ENCODE measurements at regions not wholly inside any gene's neighbourhood (a gene's known extent, or its start where the extent isn't known, plus 50 kb on each side); places are given as distances from the start of the nearest gene placed in this dataset.

- DNase-seq, result no peak
Observed at GRCh38 chr1:88029899-88030298, 654.2 kb upstream of the PKN2 start.

DNA sequence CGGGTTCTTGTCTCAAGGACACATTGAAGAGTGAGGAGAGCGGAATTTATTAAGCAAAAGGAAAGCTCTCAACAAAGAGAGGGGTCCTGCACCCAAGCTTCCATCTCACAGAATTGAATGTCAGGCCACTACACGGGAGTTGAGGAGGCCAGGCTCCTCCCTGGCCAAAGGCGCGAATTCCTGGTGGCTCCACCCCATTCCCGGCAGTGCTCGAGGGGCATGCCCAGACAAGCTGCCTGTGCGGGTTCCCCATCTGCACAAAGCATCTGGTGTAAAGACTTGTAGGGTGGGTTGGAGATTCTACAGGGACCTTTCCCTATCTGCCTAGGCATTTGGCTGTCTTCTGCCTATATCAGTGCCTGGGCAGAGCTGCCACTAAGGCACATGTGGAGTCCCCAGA, 648.5 kb upstream of the PKN2 start:
- DNase-seq, result no peak

DNA sequence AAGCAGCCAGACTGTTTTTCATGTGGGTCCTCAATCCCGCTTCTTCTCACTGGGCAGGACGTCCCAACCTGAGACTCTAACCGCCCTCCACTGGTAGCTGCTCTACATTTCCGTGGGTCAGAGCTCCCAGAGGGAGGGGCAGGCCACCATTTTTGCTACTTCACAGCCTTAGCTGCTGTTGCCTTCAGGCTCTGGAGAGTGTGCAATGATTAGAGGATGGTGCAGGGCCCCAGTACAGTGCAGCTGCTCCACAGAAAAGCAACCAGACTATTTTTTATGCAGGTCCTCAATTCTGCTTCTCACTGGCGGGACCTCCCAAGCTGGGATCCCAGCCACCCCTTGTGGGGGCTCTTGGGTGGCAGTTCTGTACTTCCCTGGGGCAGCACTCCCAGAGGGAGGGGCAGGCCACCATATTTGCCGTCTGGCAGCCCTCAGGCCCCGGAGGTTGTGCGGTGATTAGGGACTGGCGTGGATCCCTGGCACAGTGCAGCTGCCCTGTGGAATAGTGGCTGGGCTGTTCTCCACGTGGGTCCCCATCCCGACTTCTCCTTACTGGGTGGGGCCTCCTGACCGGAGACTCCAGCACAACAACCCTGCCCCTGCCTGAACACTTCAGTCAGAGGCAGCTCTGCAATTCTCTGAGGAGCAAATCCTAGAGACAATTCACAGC, 647.6 kb upstream of the PKN2 start:
- DNase-seq, result no peak

DNA sequence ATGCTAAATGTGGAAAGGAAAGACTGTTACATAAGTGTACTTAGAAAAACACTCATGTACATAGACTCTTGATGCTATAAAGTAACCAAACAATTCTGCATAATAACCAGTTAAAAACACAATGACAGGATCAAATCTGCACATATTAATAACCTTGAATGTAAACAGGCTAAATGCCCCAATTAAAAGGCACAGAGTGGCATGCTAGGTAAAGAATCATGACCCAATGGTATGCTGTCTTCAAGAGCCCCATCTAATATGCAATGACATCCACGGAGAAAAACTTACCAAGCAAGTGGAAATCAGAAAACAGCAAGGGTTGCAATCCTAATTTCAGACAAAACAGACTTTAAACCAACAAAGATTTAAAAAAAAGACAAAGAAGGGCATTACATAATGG, 644.8 kb upstream of the PKN2 start:
- no peak for DNase-seq

DNA sequence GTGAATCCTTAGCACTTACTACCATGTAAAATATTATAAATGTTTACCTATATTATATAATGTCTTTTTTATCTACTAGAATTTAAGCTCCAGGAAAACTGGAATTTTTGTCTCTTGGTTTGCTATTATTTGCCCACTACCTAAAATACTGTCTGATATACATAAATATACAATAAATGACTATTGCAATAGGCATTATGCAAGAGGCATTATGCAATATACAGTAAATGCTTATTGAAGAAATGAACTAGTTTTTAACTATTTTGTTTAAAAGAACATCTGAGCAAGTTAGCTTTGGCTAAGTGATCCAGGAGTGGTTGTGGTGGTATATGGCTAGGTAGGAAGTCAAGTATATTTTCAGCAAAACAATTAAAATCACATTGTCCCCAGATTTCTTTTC, 640.2 kb upstream of the PKN2 start:
- DNase-seq, result no peak

- no peak for DNase-seq
Observed at GRCh38 chr1:88052167-88052566, 631.9 kb upstream of the PKN2 start.

- no peak for DNase-seq
Observed at GRCh38 chr1:88053065-88053464, 631.0 kb upstream of the PKN2 start.

DNA sequence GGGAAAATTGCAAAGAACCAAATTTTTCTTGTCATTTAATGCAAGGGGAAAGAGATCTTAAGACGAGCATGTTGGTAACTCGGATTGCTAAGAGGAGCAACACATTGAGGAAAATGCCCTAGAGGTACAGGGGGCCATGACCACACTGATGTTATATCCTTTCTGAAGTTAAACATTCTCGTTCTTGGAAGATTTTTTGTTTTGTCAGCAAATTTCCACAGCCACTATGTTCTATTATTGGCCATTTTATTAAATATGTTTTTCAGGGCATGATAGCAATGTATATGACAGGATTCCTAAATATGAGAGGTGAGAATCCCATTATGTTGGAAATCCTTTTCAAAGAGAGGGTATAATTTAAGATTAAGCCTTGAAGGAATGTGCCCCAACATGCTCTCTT, 627.2 kb upstream of the PKN2 start:
- no peak for DNase-seq

DNA sequence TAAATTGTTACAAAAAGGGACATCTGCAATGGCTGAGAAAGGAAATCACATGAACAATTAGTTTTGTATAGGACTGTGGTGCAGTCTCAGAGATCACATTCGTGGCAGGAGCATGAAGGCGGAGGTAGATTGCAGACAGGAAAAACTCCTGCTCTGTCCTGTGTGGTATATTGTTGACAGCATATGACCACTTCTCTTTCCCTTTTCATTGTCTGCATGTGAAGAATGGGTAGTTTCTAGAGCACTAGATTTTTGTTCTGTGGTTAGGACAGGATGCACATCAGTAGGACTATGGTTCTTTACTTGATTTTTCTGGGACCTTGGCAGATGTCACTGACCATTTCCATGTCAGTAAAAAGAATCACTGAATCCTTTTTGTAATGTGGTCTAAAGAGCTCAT, 625.9 kb upstream of the PKN2 start:
- no peak for DNase-seq

DNA sequence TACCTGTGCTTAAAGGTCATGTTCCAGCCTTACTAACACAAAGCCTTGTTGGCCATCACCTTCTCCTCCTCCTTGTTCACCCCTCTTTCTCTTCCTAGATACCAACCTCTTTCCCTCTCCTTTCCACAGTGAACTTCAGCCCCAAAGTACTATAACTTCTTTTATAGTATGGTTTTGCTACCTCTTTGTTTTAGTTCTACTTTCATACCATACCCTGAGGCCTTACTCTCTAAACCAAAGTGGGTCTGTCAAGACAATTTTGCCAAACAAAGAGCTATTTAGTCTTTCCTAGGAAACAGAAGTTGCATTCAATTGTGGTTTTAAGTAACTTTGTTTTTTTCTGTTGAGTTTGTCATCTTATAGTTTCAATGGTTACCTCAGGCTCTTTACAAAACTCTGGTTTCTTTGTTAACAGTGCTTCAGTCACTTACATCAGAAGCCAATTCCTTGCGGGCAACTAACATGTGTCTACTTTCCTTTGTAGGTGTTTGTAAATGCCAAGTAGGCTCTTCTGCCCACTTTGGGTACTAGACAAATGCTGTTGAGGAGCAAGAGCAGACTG, 623.9 kb upstream of the PKN2 start:
- no peak for DNase-seq

- peak; percentile 11 for DNase-seq
Observed at GRCh38 chr1:88060750-88061491, 623.2 kb upstream of the PKN2 start.

GRCh38 chr1:88061492-88062177, 622.4 kb upstream of the PKN2 start:
- DNase-seq, result peak; percentile 53

- no peak for DNase-seq
Observed at GRCh38 chr1:88062650-88063153, 621.4 kb upstream of the PKN2 start.

DNA sequence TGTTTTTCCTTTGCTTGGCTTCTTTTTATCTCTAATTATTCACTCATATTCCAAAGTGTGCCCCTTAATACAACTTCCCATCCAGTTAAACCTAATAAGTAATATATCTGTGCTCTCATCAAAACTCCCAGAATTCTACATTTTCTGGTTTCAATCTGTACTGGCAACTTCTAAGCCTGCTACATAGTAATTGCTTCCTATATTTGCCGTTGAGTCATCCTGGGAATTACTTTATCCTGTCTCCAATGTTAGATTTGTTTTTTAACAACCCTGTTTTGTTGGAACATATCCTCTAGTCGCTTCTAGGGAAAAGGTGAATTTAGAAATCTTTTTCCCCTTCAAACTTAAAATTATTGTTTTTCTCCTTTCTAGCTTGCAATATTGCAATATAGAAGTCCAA, 620.5 kb upstream of the PKN2 start:
- DNase-seq, result no peak

DNA sequence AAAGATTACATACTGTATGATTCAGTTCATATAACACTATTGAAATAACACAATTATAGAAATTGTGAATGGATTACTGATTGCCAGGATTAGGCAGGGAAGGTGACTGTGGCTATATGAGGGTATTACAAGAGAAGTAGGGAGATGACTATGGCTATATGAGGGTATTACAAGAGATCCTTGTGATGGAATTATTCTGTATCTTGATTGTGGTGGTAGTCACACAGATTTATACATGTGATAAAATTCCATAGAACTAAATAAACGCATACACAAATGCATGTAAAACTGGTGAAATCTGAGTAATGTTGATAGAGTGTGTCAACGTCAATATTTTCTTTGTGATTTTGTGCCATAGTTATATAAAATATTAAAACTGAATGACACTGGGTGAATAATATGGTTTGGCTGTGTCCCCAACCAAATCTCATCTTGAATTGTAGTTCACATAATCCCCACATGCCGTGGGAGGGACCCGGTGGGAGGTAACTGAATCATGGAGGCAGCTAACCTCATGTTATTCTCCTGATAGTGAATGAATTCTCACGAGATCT, 615.6 kb upstream of the PKN2 start:
- no peak for DNase-seq

DNA sequence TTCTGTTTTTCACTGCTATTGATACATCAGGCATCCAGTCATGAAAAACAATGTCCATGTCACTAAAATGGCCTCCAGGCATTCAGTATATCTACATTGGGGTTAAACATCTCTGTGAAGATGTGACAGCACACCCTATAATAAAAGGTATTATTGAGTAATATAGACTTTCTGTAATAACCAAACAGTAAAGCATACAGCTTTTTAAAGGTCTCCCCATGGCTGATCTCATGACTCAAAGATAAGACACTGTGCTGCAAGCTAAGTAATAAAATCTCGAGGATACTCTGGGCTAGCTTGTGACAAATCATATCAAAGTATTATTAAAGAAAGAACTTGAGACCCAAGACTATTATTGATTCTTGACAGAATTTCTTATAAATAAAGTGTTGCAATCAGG, 613.1 kb upstream of the PKN2 start:
- no peak for DNase-seq

DNA sequence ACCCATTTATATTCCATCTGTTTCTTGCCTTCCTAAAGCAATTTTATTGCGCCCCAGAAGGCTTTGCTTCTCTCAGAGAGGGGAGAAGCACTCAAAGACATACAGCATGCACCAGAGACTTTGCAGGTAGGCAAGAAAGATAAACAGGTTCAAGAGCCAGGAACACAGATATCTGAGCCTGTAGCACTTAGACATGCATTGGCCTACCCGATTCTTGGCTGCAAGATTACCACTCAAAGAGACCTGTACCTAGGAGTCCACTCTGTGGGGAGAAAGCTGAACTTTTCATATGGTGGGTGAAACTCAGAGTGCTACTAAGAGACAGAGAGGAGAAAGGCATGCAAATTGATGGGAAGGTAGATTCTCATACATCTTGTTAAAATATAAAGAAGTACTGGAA, 609.4 kb upstream of the PKN2 start:
- DNase-seq, result no peak

DNA sequence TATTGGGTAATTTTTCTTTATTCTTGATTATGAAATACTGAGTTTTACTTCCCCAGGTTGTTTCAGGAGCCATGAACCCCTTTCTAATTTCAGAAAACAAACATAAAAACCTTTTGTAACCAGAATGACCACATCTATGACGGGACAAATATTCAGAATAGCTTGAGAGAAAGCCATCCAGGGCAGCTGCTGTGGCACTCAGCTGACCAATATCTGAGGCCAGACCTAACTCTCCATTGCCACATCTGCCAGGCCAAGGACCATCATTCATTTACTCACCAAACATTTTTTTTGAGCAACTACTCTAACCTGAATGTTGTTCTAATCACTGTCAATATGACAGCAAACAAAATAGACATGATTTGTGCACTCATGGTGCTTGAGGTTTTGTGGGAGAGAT, 608.3 kb upstream of the PKN2 start:
- no peak for DNase-seq

- DNase-seq, result no peak
Observed at GRCh38 chr1:88079036-88079435, 605.0 kb upstream of the PKN2 start.

DNA sequence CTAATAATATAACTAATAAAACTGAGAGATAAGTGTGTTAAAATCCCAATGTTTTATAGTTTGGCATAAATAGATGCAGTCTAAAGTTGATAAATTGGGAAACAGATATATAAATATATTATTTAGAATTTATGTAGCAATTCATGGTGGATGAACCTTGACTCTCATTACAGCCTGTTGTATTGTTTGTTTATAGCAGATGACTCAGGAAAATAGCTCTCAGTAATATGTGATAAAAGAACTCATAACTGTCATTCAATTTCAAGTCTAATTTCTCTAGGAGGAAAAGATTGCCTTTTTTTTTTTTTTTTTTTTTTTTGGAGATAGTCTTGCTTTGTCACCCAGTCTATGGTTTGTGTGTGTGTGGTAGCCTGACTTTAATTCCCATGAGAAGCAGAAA, 603.2 kb upstream of the PKN2 start:
- DNase-seq, result no peak

DNA sequence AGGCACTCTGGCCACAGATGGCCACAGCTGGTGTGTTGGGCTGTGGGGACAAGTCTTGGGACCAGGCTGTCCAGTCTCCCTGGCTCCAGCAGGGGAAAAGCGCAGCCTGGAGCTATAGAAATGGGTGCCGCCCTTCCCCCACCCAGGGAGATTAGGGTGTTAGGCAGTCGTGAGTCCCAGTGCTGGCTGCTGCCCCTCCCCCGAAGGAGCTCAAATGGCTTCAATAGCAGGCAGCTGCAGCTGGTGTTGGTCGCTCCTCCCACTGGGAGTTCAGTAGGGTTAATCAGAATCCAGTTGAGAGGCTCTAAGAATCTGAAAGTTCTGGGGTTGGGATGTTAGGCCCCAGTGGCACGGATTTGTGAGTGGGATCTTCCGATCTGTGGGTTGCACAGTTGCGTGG, 595.6 kb upstream of the PKN2 start:
- peak; percentile 24 for DNase-seq

- no peak for DNase-seq
Observed at GRCh38 chr1:88089961-88090360, 594.1 kb upstream of the PKN2 start.

GRCh38 chr1:88098881-88099280, 585.2 kb upstream of the PKN2 start:
- no peak for DNase-seq
